ENCODE measurements at regions not wholly inside any gene's neighbourhood (a gene's known extent, or its start where the extent isn't known, plus 50 kb on each side); places are given as distances from the start of the nearest gene placed in this dataset.
"Not testable (repeated sequence)": the region's sequence is repeated elsewhere in the genome, so short reads cannot be mapped to it uniquely, and the experiment has no call there.

DNA sequence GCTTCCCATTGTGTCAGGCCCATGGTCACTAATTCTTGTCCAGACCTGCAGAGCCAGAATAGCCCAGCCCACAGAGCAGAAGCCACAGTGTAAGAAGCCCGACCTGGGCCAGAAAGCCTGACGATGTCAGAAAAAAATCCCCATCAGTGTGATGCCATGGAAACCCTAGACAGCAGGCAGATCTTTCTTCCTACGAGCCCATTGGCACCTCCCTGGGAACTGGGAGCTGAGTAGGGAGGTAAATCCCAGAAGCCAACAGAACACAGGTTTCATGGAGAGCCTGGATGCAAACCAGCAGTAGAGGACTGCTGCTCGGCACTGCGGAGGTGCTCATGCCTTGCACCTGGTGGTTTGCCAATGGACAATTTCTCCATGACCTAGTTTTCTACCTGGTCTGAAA is 82.2 kb upstream of the SLC22A16 start:
- no peak for DNase-seq (ENCODE audit: low read depth)

DNA sequence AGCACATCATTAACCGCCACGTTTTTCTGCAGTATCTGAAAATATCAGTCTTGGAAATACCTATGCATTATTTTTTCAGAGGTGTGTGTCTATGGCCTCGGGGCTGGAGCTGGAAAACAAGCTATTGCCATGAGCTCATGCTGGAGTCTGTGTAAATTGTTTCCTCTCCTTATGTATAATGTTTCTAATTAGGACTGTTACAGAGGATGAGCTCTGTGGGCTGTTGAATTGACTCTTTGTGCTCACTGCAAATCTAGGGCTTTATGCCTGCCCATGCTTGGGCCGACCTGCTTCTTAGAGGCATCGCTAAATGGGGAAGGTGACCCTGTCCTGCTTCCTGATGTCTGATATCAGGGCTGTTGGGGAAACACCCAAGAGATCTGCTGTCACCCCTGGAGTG is 80.8 kb upstream of the SLC22A16 start:
- DNase-seq (ENCODE audit: low read depth): no peak

- no peak for DNase-seq (ENCODE audit: low read depth)
Measured at GRCh38 chr6:110556317-110557110, 80.1 kb upstream of the SLC22A16 start.

DNA sequence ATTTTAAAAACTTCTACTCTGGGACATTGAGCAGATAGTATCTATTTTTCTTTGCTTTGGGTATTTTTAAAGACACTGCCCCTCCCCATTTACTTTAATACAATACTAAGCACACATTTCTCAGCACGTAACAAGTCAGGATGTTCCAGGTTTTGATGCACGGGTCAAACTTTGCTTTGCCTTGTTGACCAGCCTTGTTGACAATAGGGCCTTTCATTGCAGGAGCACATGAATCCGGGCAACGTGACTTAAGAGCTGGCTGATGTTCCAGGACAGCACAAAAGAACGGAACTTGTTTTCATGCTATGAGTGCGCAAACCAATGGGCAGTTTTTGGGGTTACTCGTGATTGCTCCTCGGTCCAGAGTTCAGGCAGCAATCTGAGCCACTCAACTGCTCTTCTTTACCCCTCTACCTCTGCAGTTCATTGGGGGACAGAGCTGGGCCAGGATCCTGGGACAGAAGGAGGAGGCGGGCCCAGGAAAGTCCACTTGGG is 78.6 kb upstream of the SLC22A16 start:
- no peak for DNase-seq (ENCODE audit: low read depth)

DNA sequence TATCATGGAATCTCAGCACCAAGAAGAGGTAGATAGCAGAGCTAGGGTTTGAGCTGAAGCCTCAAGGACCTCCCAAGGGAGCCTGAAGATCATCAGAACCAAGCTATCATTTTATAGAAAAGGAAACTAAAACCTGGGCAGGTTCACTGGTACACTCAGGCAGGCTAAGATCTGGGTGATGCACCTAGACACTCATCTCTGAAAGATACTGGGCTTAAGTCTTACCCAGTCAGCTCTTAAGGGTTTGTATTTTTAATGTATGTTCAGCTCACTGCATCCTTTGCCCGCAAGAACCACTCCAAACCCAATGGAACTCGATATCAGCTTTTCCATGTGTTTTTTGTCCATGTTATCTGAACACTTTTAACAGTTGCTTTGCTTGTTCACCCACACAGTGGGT is 78.0 kb upstream of the SLC22A16 start:
- no peak for DNase-seq (ENCODE audit: low read depth)

DNA sequence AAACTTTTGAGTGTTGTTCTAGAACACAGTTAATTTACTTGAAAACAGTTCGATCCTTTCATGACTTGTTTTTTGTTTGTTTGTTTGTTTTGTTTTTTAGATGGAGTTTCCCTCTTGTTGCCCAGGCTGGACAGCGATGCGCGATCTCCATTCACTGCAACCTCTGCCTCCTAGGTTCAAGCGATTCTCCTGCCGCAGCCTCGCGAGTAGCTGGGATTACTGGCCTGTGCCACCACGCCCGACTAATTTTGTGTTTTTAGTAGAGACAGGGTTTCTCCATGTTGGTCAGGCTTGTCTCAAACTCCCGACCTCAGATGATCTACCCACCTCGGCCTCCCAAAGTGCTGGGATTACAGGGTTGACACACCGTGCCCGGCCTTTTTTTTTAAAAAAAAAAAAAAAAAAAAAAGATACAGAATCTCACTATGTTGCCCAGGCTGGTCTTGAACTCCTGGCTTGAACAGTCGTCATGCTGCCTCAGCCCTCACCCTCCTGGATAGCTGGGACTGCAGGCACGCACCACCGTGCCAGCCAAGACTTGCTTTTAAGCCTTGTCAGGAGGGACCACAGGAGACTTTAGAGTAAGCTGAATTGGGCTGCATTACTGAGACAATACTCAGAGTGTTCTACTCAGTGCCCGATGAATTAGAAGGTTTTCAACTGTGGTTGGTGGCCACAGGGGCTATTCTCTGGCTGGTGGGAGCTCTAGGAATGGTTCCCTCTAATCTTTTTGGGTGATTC is 76.7 kb upstream of the SLC22A16 start:
- no peak for DNase-seq (ENCODE audit: low read depth)

DNA sequence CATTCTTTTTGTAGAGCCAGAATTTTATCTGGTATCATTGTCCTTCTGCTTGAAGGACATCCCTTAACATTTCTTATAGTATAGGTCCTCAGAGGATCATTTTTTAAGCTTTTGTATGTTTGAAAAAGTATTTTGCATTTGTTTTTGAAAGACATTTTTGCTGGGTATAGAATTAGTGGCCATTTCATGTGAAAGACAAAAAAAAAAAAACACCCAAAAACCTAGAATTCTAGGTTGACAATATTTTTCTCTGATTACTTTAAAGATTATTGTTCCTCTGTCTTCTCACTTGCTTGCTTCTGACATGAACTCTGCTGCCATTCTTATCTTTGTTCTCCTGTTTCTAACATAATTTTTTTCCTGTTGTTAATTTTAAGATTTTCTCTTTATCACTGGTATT is 75.7 kb upstream of the SLC22A16 start:
- DNase-seq (ENCODE audit: low read depth): no peak

- DNase-seq (ENCODE audit: low read depth): no peak
Measured at GRCh38 chr6:110551088-110551487, 74.7 kb upstream of the SLC22A16 start.

DNA sequence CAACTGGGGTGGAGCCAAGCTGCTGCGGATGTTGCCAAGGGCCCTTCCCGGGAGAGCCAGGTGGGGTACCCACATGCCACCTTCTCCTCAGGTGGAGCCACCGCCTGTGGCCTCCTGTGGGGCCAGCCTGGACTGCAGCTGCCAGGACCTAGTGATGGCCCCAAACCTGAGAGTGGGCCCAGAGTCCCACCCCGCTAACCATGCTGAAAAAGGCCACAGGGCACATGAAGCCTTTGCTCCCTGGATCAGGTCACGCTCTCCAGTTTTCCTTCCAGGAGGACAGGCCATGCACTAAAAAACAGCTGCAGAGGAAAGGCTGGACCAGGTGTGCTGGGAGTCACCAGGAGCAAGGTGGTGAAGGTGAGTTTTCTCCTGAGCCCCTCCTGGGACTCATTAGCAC is 73.9 kb upstream of the SLC22A16 start:
- DNase-seq (ENCODE audit: low read depth): no peak

- DNase-seq (ENCODE audit: low read depth): no peak
Measured at GRCh38 chr6:110549277-110549676, 72.9 kb upstream of the SLC22A16 start.

- no peak for DNase-seq (ENCODE audit: low read depth)
Measured at GRCh38 chr6:110548110-110548847, 71.9 kb upstream of the SLC22A16 start.

- no peak for DNase-seq (ENCODE audit: low read depth)
Measured at GRCh38 chr6:110547266-110547964, 71.0 kb upstream of the SLC22A16 start.

- no peak for DNase-seq (ENCODE audit: low read depth)
Measured at GRCh38 chr6:110545081-110545872, 68.9 kb upstream of the SLC22A16 start.

DNA sequence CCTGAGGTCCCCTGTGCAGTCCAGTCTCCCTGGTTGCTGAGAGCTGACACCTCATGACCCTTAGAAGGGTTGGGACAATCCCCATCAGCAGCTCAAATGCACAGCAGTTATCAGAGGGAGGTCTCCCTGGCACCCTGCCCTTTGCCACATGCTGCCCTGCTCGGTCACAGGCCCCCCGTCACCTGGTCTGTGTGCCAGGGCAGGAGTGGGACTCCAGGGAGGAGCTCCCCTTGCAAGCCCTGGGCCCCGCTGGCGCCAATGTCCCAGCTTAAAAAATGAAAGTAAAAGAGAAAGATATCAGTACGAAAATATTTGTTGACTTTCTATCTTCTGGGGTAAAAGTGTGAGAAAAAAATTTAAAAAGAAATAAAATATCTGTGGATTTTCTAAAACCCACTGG is 68.1 kb upstream of the SLC22A16 start:
- no peak for DNase-seq (ENCODE audit: low read depth)

DNA sequence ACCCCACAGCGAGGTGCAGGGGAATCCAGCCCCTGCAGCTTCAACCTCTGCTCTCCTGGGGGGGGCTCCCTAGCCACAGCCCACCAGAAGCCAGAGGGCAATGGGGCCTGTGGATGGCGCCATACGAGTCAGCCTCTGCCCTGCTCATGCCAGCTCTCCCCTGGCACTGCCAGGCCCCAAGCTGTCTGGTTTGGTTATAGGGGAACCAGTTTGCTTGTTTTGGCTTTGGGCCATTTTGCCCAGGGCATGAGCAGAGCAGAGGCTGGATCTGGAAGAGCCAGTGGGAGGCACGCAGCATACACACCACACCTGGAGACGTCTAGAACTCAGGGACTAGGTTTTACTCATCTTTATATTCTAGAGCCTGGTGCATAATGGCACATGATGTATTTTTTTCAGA is 66.7 kb upstream of the SLC22A16 start:
- DNase-seq (ENCODE audit: low read depth): no peak

- no peak for DNase-seq (ENCODE audit: low read depth)
Measured at GRCh38 chr6:110542311-110543024, 66.1 kb upstream of the SLC22A16 start.

DNA sequence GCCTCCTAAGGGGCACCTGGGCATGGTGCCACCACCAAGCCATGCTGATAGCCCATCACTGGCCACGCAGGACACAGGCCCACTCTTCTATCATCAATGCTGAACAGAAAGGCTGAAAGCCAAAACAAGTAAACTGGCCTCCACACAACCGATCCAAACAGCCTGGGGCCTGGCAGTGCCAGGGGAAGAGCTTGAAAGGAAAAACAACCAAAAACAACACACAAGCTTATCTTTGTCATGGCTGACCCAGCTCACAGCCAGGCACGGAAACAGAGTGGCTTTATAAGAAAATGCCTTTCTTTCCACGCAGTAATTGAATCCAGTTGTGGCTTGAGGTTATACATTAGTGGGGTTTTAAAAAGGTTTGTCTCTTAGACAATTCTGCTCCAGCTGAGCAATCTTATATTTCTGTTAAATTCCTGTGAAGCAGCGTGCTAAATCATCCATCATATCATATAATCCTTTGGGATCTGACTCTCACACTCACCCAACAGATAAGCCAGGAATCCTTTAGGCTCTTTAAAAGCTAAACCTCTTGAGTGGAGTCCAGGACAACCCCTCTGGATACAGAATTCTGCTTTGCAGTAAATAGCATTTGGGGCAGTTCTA is 65.4 kb upstream of the SLC22A16 start:
- DNase-seq (ENCODE audit: low read depth): no peak

- not testable (repeated sequence) for DNase-seq (ENCODE audit: low read depth)
Measured at GRCh38 chr6:110539277-110540019, 63.0 kb upstream of the SLC22A16 start.

- DNase-seq (ENCODE audit: low read depth): no peak
Measured at GRCh38 chr6:110538416-110539160, 62.2 kb upstream of the SLC22A16 start.
